ENCODE measurements at regions not wholly inside any gene's neighbourhood (a gene's known extent, or its start where the extent isn't known, plus 50 kb on each side); places are given as distances from the start of the nearest gene placed in this dataset.

DNA sequence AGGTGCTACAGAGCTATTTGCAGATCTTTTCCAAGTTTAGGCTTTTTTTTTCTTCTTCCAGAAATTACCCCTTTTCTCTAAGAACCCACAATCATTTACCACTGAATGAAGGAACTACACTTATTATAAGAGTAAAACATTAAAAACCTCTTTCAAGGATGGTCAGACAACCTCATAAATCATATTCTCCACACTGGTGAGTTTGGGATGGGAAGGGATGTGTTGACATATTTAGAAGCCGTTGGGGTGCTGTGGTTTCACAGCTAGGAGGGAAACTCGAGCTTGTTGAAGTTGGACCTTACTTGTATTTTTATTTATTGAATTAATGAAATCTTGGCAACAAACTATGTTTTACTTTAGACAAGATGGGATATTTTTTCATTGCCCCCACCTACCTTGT lies 289.4 kb upstream of the MEIS1 start:
- TF ChIP-seq REST (IDR thresholded peaks at IDR 0.05; ENCODE audit: low read depth, low read length) (no peak), EP300 (IDR thresholded peaks at IDR 0.05; ENCODE audit: borderline replicate concordance in 1 of 2, low read depth in 1 of 2, low read length in 1 of 2) (no peak), TAF1 (IDR thresholded peaks at IDR 0.05; ENCODE audit: borderline replicate concordance, low read depth, low read length) (no peak), FOXM1 (IDR thresholded peaks at IDR 0.05; ENCODE audit: low read depth) (no peak), RAD21 (IDR thresholded peaks at IDR 0.05; ENCODE audit: low read length) (no peak), MXI1 (IDR thresholded peaks at IDR 0.05; ENCODE audit: low read depth, low read length) (no peak), CHD2 (IDR thresholded peaks at IDR 0.05; ENCODE audit: low read length, partially characterized antibody) (no peak), TCF12 (IDR thresholded peaks at IDR 0.05) (no peak), POLR2AphosphoS5 (IDR thresholded peaks at IDR 0.05; ENCODE audit: low read depth, low read length) (no peak), RCOR1 (IDR thresholded peaks at IDR 0.05; ENCODE audit: low read length) (no peak), NFIC (IDR thresholded peaks at IDR 0.05; ENCODE audit: borderline replicate concordance) (no peak), GABPA (IDR thresholded peaks at IDR 0.05; ENCODE audit: low read depth) (no peak), SIN3A (IDR thresholded peaks at IDR 0.05; ENCODE audit: borderline replicate concordance, low read depth, low read length) (no peak)
- TF ChIP-seq, protein P1, sequence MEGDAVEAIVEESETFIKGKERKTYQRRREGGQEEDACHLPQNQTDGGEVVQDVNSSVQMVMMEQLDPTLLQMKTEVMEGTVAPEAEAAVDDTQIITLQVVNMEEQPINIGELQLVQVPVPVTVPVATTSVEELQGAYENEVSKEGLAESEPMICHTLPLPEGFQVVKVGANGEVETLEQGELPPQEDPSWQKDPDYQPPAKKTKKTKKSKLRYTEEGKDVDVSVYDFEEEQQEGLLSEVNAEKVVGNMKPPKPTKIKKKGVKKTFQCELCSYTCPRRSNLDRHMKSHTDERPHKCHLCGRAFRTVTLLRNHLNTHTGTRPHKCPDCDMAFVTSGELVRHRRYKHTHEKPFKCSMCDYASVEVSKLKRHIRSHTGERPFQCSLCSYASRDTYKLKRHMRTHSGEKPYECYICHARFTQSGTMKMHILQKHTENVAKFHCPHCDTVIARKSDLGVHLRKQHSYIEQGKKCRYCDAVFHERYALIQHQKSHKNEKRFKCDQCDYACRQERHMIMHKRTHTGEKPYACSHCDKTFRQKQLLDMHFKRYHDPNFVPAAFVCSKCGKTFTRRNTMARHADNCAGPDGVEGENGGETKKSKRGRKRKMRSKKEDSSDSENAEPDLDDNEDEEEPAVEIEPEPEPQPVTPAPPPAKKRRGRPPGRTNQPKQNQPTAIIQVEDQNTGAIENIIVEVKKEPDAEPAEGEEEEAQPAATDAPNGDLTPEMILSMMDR (IDR thresholded peaks at IDR 0.05), result no peak
